ENCODE measurements at regions not wholly inside any gene's neighbourhood (a gene's known extent, or its start where the extent isn't known, plus 50 kb on each side); places are given as distances from the start of the nearest gene placed in this dataset.

DNA sequence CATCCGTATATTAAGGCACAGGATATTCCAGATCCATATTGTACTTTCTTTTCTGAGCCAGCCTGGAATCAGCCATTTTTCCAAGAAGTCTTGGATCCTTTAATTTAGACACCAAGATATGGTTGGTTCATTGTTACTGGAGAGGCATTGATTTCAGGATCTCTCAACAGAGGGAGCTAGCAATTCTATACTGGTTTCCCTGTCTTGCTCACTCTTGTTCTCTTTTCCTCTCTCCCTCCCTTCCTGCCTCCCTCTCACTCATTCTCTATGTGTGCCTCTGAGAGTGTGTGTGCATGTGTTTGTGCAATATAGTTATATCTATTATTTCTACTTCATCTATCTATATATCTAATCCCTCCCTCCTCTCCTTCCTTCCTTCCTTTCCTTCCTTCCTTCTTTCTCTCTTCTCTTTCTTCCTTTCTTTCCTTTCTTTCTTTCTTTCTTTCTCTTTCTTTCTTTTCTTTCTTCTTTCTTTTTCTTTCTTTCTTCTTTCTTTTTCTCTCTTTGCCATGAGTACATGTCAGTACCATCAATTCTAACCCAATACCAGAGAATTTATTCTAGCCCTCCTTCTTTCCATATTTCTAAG, 299.1 kb downstream of the EPHA7 start:
- H3K27ac ChIP-seq, result no peak overlapping the region
- no peaks in the 10 kb centered on the region for H3K36me3 ChIP-seq
- H3K9me3 ChIP-seq, result no peaks in the 10 kb centered on the region
- no peak overlapping the region for H3K4me3 ChIP-seq
- H3K4me1 ChIP-seq, result no peaks in the 10 kb centered on the region
- TF ChIP-seq, protein P1, sequence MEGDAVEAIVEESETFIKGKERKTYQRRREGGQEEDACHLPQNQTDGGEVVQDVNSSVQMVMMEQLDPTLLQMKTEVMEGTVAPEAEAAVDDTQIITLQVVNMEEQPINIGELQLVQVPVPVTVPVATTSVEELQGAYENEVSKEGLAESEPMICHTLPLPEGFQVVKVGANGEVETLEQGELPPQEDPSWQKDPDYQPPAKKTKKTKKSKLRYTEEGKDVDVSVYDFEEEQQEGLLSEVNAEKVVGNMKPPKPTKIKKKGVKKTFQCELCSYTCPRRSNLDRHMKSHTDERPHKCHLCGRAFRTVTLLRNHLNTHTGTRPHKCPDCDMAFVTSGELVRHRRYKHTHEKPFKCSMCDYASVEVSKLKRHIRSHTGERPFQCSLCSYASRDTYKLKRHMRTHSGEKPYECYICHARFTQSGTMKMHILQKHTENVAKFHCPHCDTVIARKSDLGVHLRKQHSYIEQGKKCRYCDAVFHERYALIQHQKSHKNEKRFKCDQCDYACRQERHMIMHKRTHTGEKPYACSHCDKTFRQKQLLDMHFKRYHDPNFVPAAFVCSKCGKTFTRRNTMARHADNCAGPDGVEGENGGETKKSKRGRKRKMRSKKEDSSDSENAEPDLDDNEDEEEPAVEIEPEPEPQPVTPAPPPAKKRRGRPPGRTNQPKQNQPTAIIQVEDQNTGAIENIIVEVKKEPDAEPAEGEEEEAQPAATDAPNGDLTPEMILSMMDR (IDR thresholded peaks at IDR 0.05), result peak in 1 of 12 donors; percentile 2
- no peak for TF ChIP-seq POLR2A (IDR thresholded peaks at IDR 0.05)
- H3K27me3 ChIP-seq, result no peaks in the 10 kb centered on the region
- DNase-seq (no peak), ATAC-seq (no peak)
- 80 to 92% (median 88%) methylated on average over 1 of the region's 1 CpG for WGBS, 4 donors
- intact Hi-C loops (cut with DNase I), result no loop called here

DNA sequence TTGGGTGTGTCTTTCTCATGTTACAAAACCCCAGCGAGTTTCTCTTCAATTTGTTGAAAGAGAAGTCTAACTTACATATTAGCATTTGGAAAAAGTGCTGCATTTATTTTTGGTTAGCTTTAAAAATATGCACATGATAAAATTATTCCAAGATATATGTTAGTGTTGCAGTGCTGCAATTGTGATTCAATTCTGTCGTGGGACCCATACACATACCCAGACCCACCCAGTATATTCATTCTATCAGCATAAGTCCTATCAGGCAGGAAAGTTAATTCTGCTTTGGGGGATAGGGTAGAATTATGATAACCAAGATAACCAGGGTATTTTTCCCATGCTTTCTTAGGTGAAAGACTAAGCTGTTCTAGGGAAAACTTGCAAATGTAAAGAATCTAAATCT, 313.5 kb downstream of the EPHA7 start:
- H3K4me1 ChIP-seq, result no peaks in the 10 kb centered on the region
- H3K9me3 ChIP-seq, result no peaks in the 10 kb centered on the region
- no peaks in the 10 kb centered on the region for H3K27me3 ChIP-seq
- intact Hi-C loops (cut with DNase I), result no loop called here
- WGBS, 4 donors, result 73 to 83% (median 76%) methylated on average over 2 of the region's 2 CpGs
- no peak overlapping the region for H3K4me3 ChIP-seq
- DNase-seq (no peak), ATAC-seq (no peak)
- no peak overlapping the region for H3K27ac ChIP-seq
- H3K36me3 ChIP-seq, result no peaks in the 10 kb centered on the region
- TF ChIP-seq, protein P1 (IDR thresholded peaks at IDR 0.05), result no peak
- no peak for TF ChIP-seq POLR2A (IDR thresholded peaks at IDR 0.05)

DNA sequence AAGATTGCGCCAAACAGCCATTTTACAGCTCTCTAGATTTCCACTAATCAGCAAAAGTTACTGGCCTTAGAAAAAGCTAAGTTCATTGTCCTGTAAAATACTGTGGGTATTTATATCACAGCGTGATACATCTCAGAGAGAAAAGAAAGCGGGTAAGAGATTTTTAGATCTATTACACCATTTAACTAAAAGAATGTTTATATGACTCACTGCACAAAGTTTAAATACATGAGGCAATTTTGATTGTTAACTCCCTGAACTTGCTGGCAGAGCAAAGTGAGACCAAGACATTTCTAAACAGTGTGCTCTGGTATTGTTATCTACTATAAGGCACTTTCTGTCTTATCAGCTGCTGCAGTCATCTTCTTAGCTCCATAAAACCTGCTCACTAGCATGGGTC, 314.3 kb downstream of the EPHA7 start:
- Histone ChIP-seq H3K36me3 (no peaks in the 10 kb centered on the region), H3K9me3 (no peaks in the 10 kb centered on the region), H3K27me3 (no peaks in the 10 kb centered on the region), H3K4me1 (no peaks in the 10 kb centered on the region), H3K4me3 (no peak overlapping the region), H3K27ac (no peak overlapping the region)
- DNase-seq, result no peak
- TF ChIP-seq, protein P1 (IDR thresholded peaks at IDR 0.05), result no peak
- TF ChIP-seq POLR2A (IDR thresholded peaks at IDR 0.05), result no peak
- intact Hi-C loops (cut with DNase I), result no loop called here
- WGBS, 4 donors, result 58 to 77% (median 70%) methylated on average over 3 of the region's 3 CpGs
- no peak for ATAC-seq

DNA sequence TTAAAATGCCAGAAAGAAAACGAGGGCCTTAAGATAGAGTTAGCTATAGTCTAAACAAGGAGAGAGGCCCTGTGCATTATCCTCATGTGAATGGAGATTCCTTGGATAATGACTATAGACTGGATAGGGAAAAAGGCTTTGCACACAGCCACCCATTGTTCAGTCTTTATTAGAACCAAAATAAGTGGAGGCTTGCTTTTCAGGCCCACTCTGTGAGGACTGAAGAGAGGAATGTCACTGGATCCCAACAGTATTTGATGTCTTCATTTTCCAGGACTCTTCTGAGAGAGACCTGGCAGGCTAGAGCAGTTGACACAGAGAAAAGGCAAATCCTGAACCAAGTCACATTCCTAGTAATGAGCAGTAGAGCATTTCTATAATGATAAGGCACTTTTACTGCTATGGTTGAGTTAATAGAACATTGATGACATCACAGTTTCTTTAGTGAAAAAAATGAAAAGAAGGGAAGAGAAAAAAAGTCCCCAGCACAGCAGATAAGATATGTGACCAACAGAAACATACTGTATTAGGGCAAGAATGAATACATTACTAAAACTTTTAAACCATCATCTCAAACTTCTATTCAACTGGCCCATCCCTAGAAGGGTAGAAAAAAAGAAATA, 315.1 kb downstream of the EPHA7 start:
- Histone ChIP-seq H3K36me3 (no peaks in the 10 kb centered on the region), H3K4me3 (no peak overlapping the region), H3K27ac (no peak overlapping the region), H3K4me1 (no peaks in the 10 kb centered on the region), H3K27me3 (no peaks in the 10 kb centered on the region), H3K9me3 (no peaks in the 10 kb centered on the region)
- TF ChIP-seq, protein P1 (IDR thresholded peaks at IDR 0.05), result no peak
- no peak for TF ChIP-seq POLR2A (IDR thresholded peaks at IDR 0.05)
- ATAC-seq (no peak), DNase-seq (no peak)
- intact Hi-C loops (cut with DNase I), result no loop called here
- WGBS, 4 donors, result 51 to 65% (median 61%) methylated on average over 1 of the region's 1 CpG
